Omental fat pad (tissue), 3 donors: ENCODE measurements at regions not wholly inside any gene's neighbourhood (a gene's known extent, or its start where the extent isn't known, plus 50 kb on each side); places are given as distances from the start of the nearest gene placed in this dataset.
"Not testable (repeated sequence)": the region's sequence is repeated elsewhere in the genome, so short reads cannot be mapped to it uniquely, and the experiment has no call there.

Experiments
- ATAC-seq: fragments of 150-250 bp; one replicate; pipeline ENCODE4 v1.9.1; 2016; ENCODE audit warnings: mild to moderate bottlenecking, moderate library complexity; ENCODE audit not compliant: low FRiP score
- DNase-seq: peaks from one replicate; pipeline ENCODE4 v3.0.0-alpha.2; 2019; ENCODE audit warnings: low spot score
- TF ChIP-seq, protein P1 (sequence below), 3 donors: fragments of 450-650 bp; IDR thresholded peaks; one replicate each; pipeline ENCODE4 v1.5.1; 2016 to 2017; ENCODE audit warnings: antibody characterized with exemption in 3 of 3, mild to moderate bottlenecking in 3 of 3, moderate library complexity in 2 of 3

DNA sequence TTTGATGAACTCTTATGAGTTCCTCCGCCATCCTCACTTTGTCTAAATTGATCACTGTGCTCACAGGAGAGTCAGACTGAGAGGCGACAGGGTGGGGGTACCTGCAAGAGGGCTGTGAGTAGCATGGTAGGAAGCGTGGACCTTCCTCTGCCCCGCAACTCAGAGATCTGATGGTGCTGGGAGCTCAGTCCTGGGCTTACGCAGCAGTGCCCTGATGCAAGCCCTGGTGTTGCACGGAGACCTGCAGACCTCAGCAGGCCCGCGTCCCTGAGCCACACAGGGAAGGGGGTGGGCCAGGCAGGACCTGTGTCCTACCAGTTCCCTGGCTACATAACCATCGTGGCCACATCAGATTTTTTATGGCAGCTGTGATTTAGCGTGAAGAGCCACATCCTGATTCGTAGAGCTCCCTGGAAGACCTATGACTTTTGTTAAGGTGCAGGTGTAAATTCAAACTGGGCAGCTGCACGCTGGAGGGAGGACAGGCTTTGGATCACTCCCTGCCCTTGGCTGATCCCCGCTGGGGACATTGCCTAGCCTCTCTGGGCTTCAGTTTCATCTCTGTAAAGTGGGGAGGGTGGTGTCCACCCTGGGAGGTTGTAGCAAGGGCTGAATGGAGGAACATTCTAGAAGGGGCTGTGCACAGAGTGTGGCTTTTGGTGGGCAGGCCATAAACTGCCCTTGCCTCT is 176.1 kb downstream of the KLF13 start:
- TF ChIP-seq, protein P1, sequence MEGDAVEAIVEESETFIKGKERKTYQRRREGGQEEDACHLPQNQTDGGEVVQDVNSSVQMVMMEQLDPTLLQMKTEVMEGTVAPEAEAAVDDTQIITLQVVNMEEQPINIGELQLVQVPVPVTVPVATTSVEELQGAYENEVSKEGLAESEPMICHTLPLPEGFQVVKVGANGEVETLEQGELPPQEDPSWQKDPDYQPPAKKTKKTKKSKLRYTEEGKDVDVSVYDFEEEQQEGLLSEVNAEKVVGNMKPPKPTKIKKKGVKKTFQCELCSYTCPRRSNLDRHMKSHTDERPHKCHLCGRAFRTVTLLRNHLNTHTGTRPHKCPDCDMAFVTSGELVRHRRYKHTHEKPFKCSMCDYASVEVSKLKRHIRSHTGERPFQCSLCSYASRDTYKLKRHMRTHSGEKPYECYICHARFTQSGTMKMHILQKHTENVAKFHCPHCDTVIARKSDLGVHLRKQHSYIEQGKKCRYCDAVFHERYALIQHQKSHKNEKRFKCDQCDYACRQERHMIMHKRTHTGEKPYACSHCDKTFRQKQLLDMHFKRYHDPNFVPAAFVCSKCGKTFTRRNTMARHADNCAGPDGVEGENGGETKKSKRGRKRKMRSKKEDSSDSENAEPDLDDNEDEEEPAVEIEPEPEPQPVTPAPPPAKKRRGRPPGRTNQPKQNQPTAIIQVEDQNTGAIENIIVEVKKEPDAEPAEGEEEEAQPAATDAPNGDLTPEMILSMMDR (IDR thresholded peaks at IDR 0.05) = no peak
- ATAC-seq = no peak
- DNase-seq = no peak

DNA sequence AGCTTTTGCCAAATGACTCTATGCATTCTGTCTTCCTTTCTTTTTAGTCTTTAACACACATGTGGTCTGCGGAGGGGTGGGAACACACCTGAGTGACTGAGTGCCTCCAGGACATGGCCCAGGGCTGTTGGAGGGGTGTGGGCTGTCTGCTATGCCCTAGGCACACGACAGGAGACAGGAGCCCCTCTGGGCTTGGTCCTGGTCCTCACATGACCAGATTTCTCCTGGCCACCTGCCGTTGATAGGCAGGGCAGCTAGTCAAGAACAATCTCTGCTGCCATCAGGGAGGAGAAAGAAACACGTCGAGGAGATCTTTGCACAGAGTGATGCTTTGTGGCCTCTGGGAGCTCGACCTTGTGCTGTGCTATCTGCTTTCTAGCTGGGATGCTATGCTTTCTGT is 176.6 kb downstream of the KLF13 start:
- DNase-seq (no peak), ATAC-seq (no peak)
- TF ChIP-seq, protein P1 (IDR thresholded peaks at IDR 0.05) = no peak

DNA sequence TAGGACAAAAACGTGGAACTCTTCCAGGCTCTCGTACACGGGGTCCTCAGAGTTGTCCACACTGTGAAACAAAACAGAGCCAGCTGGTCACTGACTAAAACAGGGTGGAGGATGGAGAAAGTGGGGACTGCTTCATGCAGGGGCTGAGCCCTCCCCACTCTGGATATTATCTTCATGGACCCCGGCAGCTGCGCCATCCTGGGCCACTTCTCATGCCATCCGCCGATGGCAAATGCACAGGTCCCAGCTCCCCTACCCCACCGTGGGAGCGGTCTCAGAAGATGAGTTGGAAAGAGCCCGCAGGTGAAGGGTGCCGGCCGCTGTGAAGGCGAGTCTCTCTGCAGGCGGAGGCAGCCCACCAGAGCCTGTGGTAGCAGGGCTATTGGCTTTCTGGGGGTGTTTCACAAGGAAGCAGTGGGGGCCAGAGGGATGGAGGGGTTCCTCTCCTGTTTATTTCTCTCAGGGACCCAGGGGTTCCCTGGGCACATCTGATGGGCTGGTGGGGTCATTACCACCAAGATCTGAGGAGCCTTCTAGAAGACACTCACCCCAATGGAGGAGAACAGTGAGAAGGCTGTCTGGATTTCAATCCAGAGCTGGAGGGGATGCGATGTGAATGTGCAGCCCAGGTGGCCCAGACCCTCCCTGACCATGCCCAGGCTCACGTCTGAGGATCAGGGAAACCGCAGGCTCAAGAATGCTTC is 177.3 kb downstream of the KLF13 start:
- no peak for DNase-seq
- no peak for ATAC-seq
- TF ChIP-seq, protein P1 (IDR thresholded peaks at IDR 0.05) = no peak

- no peak for DNase-seq
- ATAC-seq = no peak
- TF ChIP-seq, protein P1 (IDR thresholded peaks at IDR 0.05) = no peak
These were observed 177.8 kb downstream of the KLF13 start for GRCh38 chr15:31504462-31504839.

- DNase-seq, ATAC-seq: not testable (repeated sequence)
These were observed 180.9 kb downstream of the KLF13 start for GRCh38 chr15:31507573-31507972.

- TF ChIP-seq, protein P1 (IDR thresholded peaks at IDR 0.05) = no peak
- ATAC-seq = no peak
These were observed 182.0 kb downstream of the KLF13 start for GRCh38 chr15:31508656-31509055.

DNA sequence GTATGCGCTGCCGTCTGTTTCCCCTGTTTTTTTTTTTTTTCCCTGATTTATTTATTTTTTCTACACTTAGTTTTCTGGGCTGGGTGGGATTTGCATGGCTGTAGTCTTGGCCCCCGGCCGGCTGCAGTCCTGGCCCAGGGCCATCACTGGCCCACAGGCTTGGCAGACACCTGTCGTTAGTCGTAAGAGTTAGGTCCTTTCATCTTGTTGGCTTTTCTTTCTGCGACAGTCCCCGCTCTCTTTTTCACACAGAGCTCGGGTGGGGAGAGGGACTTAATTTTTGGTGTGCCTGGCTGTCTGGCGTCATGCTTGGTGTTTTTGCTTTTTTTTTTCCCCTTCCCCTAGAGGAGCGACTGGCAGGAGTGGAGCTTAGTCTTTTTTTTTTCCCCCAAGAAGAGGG is 183.4 kb downstream of the KLF13 start:
- TF ChIP-seq, protein P1 (IDR thresholded peaks at IDR 0.05) = no peak
- ATAC-seq (no peak), DNase-seq (no peak)

More at GRCh38 chr15:31508656-31509055, 182.0 kb downstream of the KLF13 start:
- DNase-seq = no peak
